ENCODE measurements at regions not wholly inside any gene's neighbourhood (a gene's known extent, or its start where the extent isn't known, plus 50 kb on each side); places are given as distances from the start of the nearest gene placed in this dataset.
"Not testable (repeated sequence)": the region's sequence is repeated elsewhere in the genome, so short reads cannot be mapped to it uniquely, and the experiment has no call there.

DNA sequence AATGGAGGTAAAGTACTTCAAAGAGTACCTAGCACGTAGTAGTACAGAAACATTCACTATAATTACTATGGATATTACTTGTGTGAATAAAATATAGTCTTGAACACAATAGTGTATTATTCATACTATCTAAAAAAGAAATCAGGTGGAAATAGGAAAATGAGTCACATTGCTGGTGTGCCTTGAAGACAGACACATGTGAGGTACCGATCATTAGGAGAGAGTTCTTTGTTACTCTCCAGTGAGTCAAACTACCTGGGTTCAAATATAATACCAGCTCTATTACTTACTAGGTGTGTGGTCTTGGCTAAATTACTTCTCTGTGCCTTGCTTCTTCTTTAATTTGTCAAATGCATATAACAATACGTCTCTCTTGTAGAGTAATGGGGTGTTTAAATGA is 50.8 kb upstream of the BEND6 start:
- DNase-seq (ENCODE audit: low read depth in 4 of 4, low spot score in 1 of 4): no peak

DNA sequence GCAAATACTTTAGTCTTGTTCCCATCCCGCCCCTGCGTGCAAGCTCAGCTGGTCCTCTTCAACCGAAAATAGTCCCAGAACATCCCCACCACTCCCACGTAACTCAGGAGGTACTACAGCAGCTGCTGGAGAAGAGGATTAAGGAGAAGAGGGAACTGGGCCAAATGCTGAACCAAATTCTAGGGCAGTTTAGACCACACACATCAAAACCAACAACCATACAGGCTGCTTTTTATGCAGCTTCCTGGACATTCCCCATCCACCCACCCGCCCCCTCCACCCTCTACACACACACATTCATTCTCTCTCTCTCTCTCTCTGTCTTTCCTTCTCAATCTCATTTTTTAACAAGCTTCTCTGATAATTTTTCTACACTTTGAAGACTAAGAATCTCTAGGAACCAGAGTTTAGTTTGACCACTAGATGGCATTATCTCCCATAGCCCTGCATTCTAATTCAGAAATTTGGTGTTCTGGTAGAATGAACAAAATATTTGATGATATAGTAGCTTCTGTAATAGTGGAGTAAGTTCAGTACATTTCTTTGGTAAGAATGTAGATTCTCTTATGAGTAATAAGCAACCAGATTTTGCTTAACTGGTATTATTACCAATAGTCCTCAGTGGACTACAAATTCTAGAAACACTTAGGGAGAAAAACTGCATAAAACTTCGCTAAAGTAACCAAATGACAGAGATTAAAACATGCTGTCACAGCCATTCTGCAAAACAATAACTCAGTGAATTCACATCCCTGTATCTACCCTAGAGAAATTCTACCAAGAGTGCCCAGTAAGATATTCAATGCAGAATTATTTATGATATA is 52.1 kb upstream of the BEND6 start:
- no peak for DNase-seq (ENCODE audit: low read depth in 4 of 4, low spot score in 1 of 4)

DNA sequence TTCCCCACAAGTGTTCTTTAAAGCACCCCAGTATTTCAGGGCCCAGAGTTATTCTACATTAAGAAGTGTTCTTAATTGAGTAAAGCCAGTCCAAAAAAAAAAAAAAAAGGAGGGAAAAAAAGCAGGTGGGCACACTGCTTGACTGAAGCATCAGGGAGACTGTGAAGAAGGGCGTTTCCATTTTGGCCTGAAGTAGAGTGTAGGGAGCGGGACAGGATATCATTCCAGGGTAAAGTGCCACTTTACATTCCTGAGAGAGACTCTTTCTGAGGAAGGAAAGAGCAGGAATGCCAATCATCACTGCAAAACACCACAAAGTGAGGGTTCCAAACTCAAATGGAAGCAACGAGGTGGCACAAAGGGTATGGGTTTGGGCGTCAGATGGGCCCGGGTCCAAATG is 54.1 kb upstream of the BEND6 start:
- DNase-seq (ENCODE audit: low read depth in 4 of 4, low spot score in 1 of 4): no peak

DNA sequence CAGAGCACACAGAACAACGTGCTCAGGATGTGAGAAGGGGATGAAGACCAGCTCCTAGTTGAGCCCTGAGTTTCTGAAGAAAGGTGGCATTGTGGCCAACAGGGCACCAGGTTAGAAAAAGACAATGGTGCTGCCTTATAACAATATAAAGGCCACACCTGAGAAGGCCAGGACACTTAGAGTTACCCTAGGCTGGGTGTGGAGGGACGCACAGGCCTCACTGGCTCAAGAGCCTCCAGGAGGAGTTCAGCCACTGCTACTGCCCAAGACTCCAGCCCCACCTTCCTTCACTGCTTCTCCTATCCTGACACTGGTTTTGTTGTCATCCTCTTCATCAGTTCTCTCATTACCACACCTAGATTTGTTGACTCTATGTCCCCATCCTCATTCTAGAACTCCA is 55.2 kb upstream of the BEND6 start:
- no peak for DNase-seq (ENCODE audit: low read depth in 4 of 4, low spot score in 1 of 4)

DNA sequence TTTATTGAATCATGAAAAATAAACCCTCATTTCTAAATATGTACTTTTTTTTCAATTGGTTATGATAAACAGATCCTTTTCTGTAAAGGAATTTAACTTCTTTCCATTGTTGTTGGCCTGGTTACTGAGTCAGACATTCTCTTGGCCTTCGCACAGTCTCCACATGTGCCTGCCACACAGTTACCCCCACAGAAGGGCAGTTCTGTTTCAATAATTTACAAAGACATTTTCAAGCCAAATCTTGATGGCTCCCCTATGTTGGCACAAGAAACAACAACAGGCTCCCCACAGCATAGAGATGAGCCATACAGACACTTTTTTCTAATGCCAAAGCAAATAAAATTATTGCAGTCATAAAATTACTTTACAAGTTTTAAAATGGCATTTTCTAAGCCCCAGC is 55.6 kb upstream of the BEND6 start:
- no peak for DNase-seq (ENCODE audit: low read depth in 4 of 4, low spot score in 1 of 4)

DNA sequence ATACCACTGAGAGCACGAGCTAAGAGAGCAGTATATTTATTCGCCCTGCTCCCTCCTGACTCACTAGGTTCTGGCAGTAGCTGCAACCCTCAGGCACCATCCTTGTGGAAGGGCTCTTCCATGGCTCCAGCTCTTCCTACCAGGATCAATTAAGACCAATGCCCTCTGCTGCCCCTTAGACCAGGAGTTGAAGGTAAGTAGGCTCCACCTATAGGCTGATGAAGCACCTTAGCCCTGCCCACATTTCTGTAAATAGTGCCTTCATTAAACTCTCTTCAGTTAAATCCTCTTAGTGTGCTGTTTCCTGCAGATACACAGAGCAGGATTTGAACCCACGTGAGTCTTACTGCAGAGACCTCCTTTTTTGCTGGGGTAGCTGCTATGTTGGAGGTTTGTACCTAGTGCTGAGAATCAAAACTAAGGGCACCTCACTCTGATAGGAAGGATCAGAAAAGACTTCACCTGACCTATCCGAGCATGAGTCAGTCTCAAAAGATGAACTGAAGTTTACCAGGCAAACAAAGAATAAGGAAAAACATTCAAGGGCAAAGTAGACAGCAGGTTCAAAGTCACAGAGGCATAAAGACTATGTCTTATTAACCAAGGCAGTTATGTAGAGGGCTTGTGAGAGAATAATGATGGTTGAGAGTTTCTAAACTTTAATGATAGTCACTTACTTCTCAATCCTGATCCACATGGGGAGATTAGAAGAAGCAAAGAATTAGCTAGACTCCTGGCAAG is 56.9 kb upstream of the BEND6 start:
- DNase-seq (ENCODE audit: low read depth in 4 of 4, low spot score in 1 of 4): no peak

DNA sequence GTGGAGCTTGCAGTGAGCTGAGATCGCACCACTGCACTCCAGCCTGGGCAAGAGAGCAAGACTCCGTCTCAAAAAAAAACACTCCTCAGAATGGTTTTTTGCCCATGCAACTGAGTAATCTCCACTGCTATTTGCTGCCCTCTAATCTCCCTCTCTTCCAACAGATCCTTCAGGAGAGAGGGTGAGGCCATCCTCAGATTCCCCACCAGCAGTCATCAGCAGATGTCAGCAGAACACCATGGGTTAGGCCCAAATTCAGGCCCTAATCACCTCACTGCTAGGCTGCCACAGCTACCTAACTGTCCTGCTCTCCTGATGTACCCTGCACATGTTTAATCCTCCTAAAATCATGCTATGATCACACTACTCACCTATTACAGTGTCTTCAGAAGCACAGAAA is 63.2 kb upstream of the BEND6 start:
- DNase-seq (ENCODE audit: low read depth in 4 of 4, low spot score in 1 of 4): no peak

GRCh38 chr6:56890683-56891429 is 64.1 kb upstream of the BEND6 start:
- no peak for DNase-seq (ENCODE audit: low read depth in 4 of 4, low spot score in 1 of 4)

DNA sequence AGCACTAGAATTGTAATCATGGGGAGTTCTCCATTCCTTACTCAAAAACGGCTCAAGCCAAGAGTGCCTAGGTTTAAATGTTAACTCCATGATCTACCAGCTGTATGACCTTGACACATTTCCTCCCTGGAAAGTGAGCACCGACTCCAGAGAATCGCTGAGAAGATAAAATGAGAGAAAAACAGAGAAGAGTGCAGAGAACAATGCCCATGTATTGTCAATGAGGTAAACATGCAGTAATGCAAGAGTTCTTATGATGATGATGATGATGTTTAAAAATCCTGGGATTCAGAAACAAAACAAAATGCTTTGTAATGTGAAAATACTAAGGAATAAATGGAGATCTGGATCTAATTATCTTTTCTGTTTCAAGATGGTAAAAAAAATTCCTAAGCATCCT is 64.8 kb upstream of the BEND6 start:
- DNase-seq (ENCODE audit: low read depth in 4 of 4, low spot score in 1 of 4): no peak

DNA sequence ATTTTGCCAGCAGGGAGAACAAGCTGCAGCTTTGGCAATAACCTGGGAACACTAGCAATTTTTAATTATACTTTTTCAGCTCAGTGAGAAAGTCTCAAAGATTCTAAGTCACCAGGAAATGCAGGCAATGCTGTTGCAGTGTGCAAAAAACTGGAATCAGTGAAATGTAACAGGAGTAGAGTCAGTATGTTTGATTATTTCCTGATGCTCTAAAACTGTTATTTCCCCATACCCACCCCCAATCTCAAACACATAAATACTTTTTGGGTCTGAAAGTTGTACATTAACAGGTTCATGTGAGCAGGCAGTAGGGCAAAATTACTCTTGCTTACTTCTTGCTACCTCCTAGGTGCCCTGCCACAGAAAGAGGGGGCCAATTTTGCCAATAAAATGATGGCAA is 65.4 kb upstream of the BEND6 start:
- DNase-seq (ENCODE audit: low read depth in 4 of 4, low spot score in 1 of 4): no peak

GRCh38 chr6:56888687-56889086 is 66.2 kb upstream of the BEND6 start:
- DNase-seq (ENCODE audit: low read depth in 4 of 4, low spot score in 1 of 4): no peak

GRCh38 chr6:56887086-56887485 is 67.8 kb upstream of the BEND6 start:
- DNase-seq (ENCODE audit: low read depth in 4 of 4, low spot score in 1 of 4): no peak

DNA sequence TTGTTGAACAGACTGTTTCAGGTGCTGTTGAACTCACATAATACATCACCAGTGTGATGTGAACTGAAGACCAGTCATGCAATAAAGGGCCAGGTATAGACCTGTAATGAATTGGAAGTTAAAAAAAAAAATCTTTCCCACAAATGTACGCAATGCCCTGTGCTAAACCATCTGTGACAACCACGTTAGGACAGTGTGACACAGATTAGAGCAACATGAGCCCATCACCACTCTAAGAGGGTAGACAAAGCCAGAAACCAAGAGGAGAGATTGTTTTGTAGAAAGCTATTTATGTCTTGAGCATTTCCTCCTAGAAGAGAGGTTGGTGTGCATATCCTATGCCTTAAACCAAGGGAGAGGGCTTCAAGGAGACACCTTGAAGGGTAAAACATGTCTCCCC is 77.0 kb upstream of the BEND6 start:
- DNase-seq (ENCODE audit: low read depth in 4 of 4, low spot score in 1 of 4): no peak

- DNase-seq (ENCODE audit: low read depth in 4 of 4, low spot score in 1 of 4): no peak
Measured at GRCh38 chr6:56875961-56876360, 78.9 kb upstream of the BEND6 start.

GRCh38 chr6:56875523-56875922 is 79.4 kb upstream of the BEND6 start:
- no peak for DNase-seq (ENCODE audit: low read depth in 4 of 4, low spot score in 1 of 4)

DNA sequence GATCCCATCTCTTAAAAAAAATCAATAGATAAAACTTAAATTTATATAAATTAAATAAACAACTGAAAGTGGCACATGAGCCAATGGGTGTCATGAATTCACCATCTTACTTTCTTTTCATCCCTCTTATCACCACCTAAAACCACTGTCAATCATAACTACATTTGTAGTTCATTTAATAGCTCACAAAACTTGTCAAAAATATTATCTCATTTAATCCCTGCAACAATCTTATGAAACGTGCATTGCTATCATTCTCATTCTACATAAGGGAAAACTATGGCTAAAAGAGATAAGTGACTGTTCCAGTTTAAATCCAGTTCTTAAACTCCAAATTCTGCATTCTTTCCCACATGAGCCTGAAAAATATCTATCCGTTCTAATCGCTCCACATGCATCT is 80.6 kb upstream of the BEND6 start:
- no peak for DNase-seq (ENCODE audit: low read depth in 4 of 4, low spot score in 1 of 4)

- not testable (repeated sequence) for DNase-seq (ENCODE audit: low read depth in 4 of 4, low spot score in 1 of 4)
Measured at GRCh38 chr6:56870053-56870452, 84.9 kb upstream of the BEND6 start.

GRCh38 chr6:56869346-56869745 is 85.6 kb upstream of the BEND6 start:
- DNase-seq (ENCODE audit: low read depth in 4 of 4, low spot score in 1 of 4): no peak

- no peak for DNase-seq (ENCODE audit: low read depth in 4 of 4, low spot score in 1 of 4)
Measured at GRCh38 chr6:56868687-56869086, 86.2 kb upstream of the BEND6 start.

DNA sequence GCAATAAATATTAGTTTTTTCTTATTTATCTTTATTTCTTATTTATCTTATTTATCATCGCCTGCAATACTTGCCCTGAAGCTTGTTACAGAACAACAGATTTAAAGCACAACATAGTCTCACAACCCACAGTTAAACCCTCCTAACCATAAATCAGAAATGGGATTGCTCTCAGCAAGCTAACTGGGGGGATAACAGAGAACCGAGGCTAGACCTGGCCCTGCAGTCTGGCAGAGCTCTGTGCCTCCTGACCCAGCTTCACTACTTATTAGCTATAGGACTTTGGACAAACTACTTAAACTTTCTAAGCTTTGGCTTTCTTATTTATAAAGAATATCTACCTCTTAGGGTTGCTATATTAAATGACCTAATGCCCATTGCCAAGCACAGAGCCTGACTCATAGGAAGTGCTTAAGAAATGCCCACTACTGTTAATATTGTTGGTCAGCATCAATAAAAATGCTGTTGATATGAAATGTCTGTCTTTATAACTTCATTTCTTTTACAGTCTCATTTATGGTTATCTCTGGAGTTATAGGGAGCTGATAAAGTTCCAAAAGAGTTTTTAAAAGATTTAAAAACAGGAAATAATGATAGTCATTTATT is 87.9 kb upstream of the BEND6 start:
- no peak for DNase-seq (ENCODE audit: low read depth in 4 of 4, low spot score in 1 of 4)

DNA sequence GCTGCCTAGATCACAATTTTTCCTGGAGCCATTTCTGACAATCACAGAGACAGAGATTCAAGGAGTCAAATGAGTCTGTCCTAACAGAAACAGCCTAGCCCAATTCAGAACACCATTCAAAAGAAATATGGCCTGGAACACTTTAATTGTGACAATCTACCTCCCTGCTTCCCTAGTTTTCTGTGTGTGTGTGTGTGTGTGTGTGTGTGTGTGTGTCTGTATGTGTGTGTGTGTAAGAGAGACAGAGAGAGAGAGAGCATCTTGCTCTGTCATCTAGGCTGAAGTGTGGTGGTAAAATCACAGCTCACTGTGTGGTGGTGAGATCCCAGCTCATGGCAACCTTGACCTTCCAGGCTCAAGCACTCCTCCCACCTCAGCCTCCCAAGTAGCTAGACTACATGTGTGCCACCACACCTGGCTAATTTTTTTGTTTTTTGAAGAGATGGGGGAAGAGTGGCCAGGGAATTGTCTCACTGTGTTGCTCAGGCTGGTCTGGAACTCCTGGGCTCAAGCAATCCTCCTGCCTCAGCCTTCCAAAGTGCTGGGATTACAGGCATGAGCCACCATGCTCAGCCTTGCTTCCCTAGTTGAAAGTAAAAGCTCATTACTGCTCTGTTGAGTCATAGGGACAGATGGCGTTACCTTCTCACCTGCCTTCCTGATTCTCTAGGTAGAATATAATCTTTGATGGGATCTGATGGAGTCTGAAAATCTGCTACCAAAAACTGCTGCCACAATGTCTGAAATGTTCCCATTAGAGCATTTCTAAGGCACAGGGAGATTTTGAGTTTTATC is 89.6 kb upstream of the BEND6 start:
- DNase-seq (ENCODE audit: low read depth in 4 of 4, low spot score in 1 of 4): no peak

Measured in stimulated activated CD4-positive, alpha-beta T cell treated with anti-CD3 and anti-CD28 coated beads, Interleukin-1b, Interleukin-23, amount 100 ng/mL, for 24 hours (primary cell).